ENCODE measurements at regions not wholly inside any gene's neighbourhood (a gene's known extent, or its start where the extent isn't known, plus 50 kb on each side); places are given as distances from the start of the nearest gene placed in this dataset.

DNA sequence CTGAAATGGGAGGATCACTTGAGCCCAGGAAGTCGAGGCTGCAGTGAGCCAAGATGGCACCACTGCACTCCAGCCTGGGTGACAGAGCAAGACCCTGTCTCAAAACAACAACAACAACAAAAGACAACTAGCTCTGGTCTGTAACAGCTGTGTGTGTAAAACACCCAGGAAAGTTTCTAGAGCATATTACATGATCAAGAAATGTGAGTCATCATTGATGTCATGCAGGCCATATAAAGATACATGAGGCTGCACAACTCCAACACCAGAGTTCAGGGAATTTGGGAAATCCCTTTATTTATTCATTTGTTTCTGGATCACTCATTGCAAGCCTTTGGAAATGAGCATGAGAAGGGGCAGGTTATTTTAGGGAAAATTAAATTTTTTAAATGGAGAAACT lies 50.3 kb upstream of the CTPS1 start:
- Histone ChIP-seq H3K4me1 (ENCODE audit: control insufficient read depth in 1 of 2, extremely low read depth in 1 of 2, insufficient read depth in 2 of 2, low read length in 2 of 2) (no peaks in the 10 kb centered on the region), H3K4me3 (ENCODE audit: control insufficient read depth in 1 of 2, extremely low read depth in 1 of 2, low read length in 1 of 2) (no peak overlapping the region), H3K9me3 (no peaks in the 10 kb centered on the region), H3K36me3 (ENCODE audit: control insufficient read depth in 2 of 2, extremely low read depth in 1 of 2, insufficient read depth in 1 of 2, low read length in 1 of 2) (no peaks in the 10 kb centered on the region), H3K27ac (ENCODE audit: low read length) (no peak overlapping the region), H3K27me3 (replicated peaks in 1 of 2; ENCODE audit: control insufficient read depth in 2 of 2, extremely low read depth in 1 of 2, insufficient read depth in 2 of 2, low read length in 1 of 2) (peaks cover 0 to 9% of the 10 kb centered on the region in 2 experiments)
- H3K4me1 Mint-ChIP-seq: no peaks in the 10 kb centered on the region
- H3K9me3 Mint-ChIP-seq: no peaks in the 10 kb centered on the region
- CTCF ChIA-PET: no interaction called here
- peaks cover 5% of the 10 kb centered on the region in 2 donors for H3K27me3 Mint-ChIP-seq
- H3K36me3 Mint-ChIP-seq: no peaks in the 10 kb centered on the region
- 33% methylated on average over 1 of the region's 1 CpG for WGBS (ENCODE audit: insufficient coverage)
- no peak overlapping the region for H3K27ac Mint-ChIP-seq
- H3K4me3 Mint-ChIP-seq: no peak overlapping the region
- DNase-seq (no peak), ATAC-seq (replicated peaks in 1 of 4) (no peak)
- POLR2A ChIA-PET: interaction anchor here in 1 of 2 donors (0.6 kb wide), 1 partner anchor 23 kb away, joined by 3 read pairs; no protein-coding TSS in a partner anchor
